OCI-LY7 (cell line): ENCODE measurements at regions not wholly inside any gene's neighbourhood (a gene's known extent, or its start where the extent isn't known, plus 50 kb on each side); places are given as distances from the start of the nearest gene placed in this dataset.

Experiments used
- EZH2phosphoT487 ChIP-seq: fragments of 200-600 bp; sonication (generic); IDR thresholded peaks from 2 replicates; pipeline ENCODE4 v1.6.1; 2018; ENCODE audit warnings: low read depth, borderline replicate concordance, mild to moderate bottlenecking, mixed run types, antibody characterized with exemption, low read length, moderate library complexity, mixed read lengths
- TF ChIP-seq, protein P1 (sequence below): fragments of 200-600 bp; sonication (generic); conservative IDR thresholded peaks from 2 replicates; pipeline ENCODE4 v1.5.1; 2014; ENCODE audit warnings: mild to moderate bottlenecking, antibody characterized with exemption, low read length, moderate library complexity, mixed read lengths

DNA sequence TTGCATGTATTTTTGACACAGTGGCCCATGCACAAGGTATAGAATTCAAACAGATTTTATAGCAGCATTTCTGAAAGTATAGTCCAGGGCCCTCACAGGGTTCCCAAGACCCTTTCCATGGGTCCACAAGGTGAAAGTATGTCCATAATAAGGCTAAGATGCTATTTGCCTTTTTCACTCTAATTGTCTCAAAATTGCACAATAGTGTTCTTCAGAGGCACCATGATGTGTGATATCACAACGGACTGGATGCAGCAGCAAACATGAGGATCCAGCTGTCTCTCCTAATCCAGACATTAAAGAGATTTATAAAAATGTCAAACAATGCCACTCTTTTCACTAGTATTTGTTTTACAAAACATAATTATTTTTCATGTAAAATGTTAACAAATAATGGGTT, 88.8 kb upstream of the PRDX6 start:
- TF ChIP-seq, protein P1, sequence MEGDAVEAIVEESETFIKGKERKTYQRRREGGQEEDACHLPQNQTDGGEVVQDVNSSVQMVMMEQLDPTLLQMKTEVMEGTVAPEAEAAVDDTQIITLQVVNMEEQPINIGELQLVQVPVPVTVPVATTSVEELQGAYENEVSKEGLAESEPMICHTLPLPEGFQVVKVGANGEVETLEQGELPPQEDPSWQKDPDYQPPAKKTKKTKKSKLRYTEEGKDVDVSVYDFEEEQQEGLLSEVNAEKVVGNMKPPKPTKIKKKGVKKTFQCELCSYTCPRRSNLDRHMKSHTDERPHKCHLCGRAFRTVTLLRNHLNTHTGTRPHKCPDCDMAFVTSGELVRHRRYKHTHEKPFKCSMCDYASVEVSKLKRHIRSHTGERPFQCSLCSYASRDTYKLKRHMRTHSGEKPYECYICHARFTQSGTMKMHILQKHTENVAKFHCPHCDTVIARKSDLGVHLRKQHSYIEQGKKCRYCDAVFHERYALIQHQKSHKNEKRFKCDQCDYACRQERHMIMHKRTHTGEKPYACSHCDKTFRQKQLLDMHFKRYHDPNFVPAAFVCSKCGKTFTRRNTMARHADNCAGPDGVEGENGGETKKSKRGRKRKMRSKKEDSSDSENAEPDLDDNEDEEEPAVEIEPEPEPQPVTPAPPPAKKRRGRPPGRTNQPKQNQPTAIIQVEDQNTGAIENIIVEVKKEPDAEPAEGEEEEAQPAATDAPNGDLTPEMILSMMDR, result no peak
- TF ChIP-seq EZH2phosphoT487, result no peak
